A673 (cell line): ENCODE measurements at regions not wholly inside any gene's neighbourhood (a gene's known extent, or its start where the extent isn't known, plus 50 kb on each side); places are given as distances from the start of the nearest gene placed in this dataset.
A peak's percentile ranks its signal among the peaks of the same experiment; 100 is the strongest.

ENCODE experiments used
- BruUV-seq: library from RNA; stranded (reverse); fragments of 400-500 nt; replicated peaks from 2 replicates; lab custom pipeline; 2021; lab: Mats Ljungman, UMichigan
- CTCF ChIA-PET: fragments of 300-600 bp; sonication (Branson Sonifier 250); formaldehyde crosslinking; loops from one replicate; lab custom pipeline; 2022; ENCODE audit warnings: antibody characterized with exemption; lab: Charles Lee
- POLR2A ChIA-PET: fragments of 300-600 bp; sonication (Branson Sonifier 250); formaldehyde crosslinking; loops from one replicate; lab custom pipeline; 2022; ENCODE audit warnings: antibody characterized with exemption; ENCODE audit not compliant: low non-redundant PET; lab: Charles Lee
- DNase-seq: peaks from one replicate; pipeline ENCODE4 v3.0.0-alpha.2; 2015; ENCODE audit warnings: low spot score
- H3K27ac ChIP-seq: fragments of 200-600 bp; sonication (generic); 2 replicates; pipeline ENCODE4 v1.5.1; 2016; ENCODE audit warnings: mixed run types, low read depth, mild to moderate bottlenecking, mixed read lengths, antibody characterized with exemption, low read length; ENCODE audit not compliant: poor library complexity, severe bottlenecking
- H3K27me3 ChIP-seq: fragments of 200-600 bp; sonication (generic); replicated peaks from 2 replicates; pipeline ENCODE4 v1.6.1; 2017; ENCODE audit warnings: mixed run types, low read depth, mild to moderate bottlenecking, mixed read lengths, antibody characterized with exemption, low read length; ENCODE audit not compliant: insufficient read depth, poor library complexity
- H3K36me3 ChIP-seq: fragments of 200-600 bp; sonication (generic); 2 replicates; pipeline ENCODE4 v1.6.1; 2016; ENCODE audit warnings: mixed run types, mild to moderate bottlenecking, mixed read lengths, antibody characterized with exemption, low read length; ENCODE audit not compliant: insufficient read depth, poor library complexity, severe bottlenecking
- H3K4me1 ChIP-seq: fragments of 200-600 bp; sonication (generic); 2 replicates; pipeline ENCODE4 v1.6.1; 2017; ENCODE audit warnings: mixed run types, mild to moderate bottlenecking, mixed read lengths, antibody characterized with exemption, low read length; ENCODE audit not compliant: insufficient read depth, poor library complexity, severe bottlenecking
- H3K4me3 ChIP-seq: fragments of 200-600 bp; sonication (generic); 2 replicates; pipeline ENCODE4 v1.5.1; 2016; ENCODE audit warnings: low read depth, mixed run types, mild to moderate bottlenecking, mixed read lengths, low read length; ENCODE audit not compliant: poor library complexity, severe bottlenecking
- H3K9me3 ChIP-seq: fragments of 200-600 bp; sonication (generic); 2 replicates; pipeline ENCODE4 v1.6.1; 2016; ENCODE audit warnings: mixed run types, low read depth, mild to moderate bottlenecking, mixed read lengths, antibody characterized with exemption, low read length; ENCODE audit not compliant: poor library complexity, severe bottlenecking
- CTCF ChIP-seq: fragments of 300-800, 200-600 bp; sonication (generic); conservative IDR thresholded peaks from 2 replicates; pipeline ENCODE4 v1.5.1; 2017; ENCODE audit warnings: low read depth, mild to moderate bottlenecking, antibody characterized with exemption, low read length, moderate library complexity, mixed read lengths
- EZH2 ChIP-seq: fragments of 200-600 bp; sonication (generic); IDR thresholded peaks from 2 replicates; pipeline ENCODE4 v1.6.1; 2017; ENCODE audit warnings: borderline replicate concordance, low read depth, mild to moderate bottlenecking, mixed read lengths, antibody characterized with exemption, low read length; ENCODE audit not compliant: poor library complexity, severe bottlenecking
- intact Hi-C: fragments of 100-400 bp; cut with micrococcal nuclease; formaldehyde crosslinking; loops from one replicate; pipeline ENCODE4 v1.10.0; 2022; ENCODE audit not compliant: unreplicated experiment

- CTCF ChIA-PET: no interaction called here
These were observed 59.5 kb downstream of the ZIC5 start for GRCh38 chr13:99911965-99912566.

DNA sequence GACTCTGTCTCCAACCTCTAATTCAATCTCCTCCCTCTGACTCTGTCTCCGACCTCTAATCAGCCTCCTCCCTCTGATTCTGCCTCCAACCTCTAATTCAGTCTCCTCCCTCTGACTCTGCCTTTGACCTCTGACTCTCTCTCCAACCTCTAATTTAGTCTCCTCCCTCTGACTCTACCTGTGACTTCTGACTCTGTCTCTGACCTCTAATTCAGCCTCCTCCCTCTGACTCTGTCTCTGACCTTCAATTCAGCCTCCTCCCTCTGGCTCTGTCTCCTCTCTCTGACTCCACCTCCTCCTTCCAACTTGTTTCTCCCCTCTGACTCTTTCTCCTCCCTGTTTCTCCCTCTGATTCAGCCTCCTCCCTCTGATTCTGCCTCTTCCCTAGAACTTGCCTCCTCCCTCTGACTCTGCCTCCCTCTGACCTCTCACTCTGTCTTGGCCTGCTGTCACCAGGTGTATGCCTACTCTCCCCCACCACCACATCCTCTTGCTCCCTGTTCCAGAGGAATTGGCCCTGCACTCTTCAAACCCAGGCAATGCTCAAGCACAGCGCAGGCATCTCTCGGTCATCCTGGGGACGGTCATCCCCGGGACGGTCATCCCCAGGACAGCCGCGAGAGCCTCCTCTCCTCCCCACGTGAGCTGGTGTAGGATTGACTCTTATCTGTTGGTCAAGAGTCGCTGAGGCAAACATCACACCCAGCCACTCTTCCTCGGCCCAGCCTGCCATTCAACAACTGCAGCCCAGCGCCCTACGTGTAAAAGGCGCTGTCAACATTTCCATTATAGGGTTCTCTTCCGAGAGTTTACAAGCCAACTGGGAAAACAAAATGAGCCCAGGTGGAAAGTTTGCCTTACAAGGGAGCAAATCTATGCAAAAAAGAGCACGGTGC, 60.2 kb downstream of the ZIC5 start:
- H3K4me1 ChIP-seq: peaks cover 16% of the 10 kb centered on the region
- no peaks in the 10 kb centered on the region for H3K9me3 ChIP-seq
- H3K27ac ChIP-seq: no peak overlapping the region
- ChIA-PET CTCF (no interaction called here), POLR2A (no interaction called here)
- intact Hi-C loops: no loop called here
- BruUV-seq: no TSS peak
- no peak for DNase-seq
- no peak for TF ChIP-seq EZH2
- no peak for TF ChIP-seq CTCF
- no peaks in the 10 kb centered on the region for H3K27me3 ChIP-seq
- no peaks in the 10 kb centered on the region for H3K36me3 ChIP-seq
- no peak overlapping the region for H3K4me3 ChIP-seq

More at GRCh38 chr13:99911965-99912566, 59.5 kb downstream of the ZIC5 start:
- Histone ChIP-seq H3K4me3 (no peak overlapping the region), H3K36me3 (no peaks in the 10 kb centered on the region), H3K27ac (no peak overlapping the region), H3K4me1 (peaks cover 21% of the 10 kb centered on the region), H3K9me3 (no peaks in the 10 kb centered on the region), H3K27me3 (no peaks in the 10 kb centered on the region)
- intact Hi-C loops: no loop called here
- DNase-seq: no peak
- POLR2A ChIA-PET: no interaction called here
- TF ChIP-seq CTCF (no peak), EZH2 (no peak)
- no TSS peak for BruUV-seq

- H3K4me1 ChIP-seq: peaks cover 16% of the 10 kb centered on the region
- TF ChIP-seq EZH2: no peak
- no peak for TF ChIP-seq CTCF
- H3K4me3 ChIP-seq: no peak overlapping the region
- H3K9me3 ChIP-seq: no peaks in the 10 kb centered on the region
- CTCF ChIA-PET: no interaction called here
- no TSS peak for BruUV-seq
- intact Hi-C loops: no loop called here
- H3K27me3 ChIP-seq: no peaks in the 10 kb centered on the region
- POLR2A ChIA-PET: no interaction called here
- no peak overlapping the region for H3K27ac ChIP-seq
- DNase-seq: peak; percentile 37
- H3K36me3 ChIP-seq: no peaks in the 10 kb centered on the region
These were observed 61.5 kb downstream of the ZIC5 start for GRCh38 chr13:99909836-99910619.
